GM12891 (cell line): ENCODE measurements at regions not wholly inside any gene's neighbourhood (a gene's known extent, or its start where the extent isn't known, plus 50 kb on each side); places are given as distances from the start of the nearest gene placed in this dataset.

Experiments
- DNase-seq: peaks from one replicate; pipeline ENCODE4 v3.0.0; 2011; ENCODE audit warnings: low spot score; ENCODE audit not compliant: insufficient read length
- FAIRE-seq: peaks from 2 replicates; lab custom pipeline; 2011; peaks lifted over from hg19 to GRCh38; lab: Jason Lieb, UNC
- PAX5 ChIP-seq: IDR thresholded peaks from 2 replicates; pipeline ENCODE4 v1.6.1; 2011; ENCODE audit warnings: low read length, moderate library complexity, mild to moderate bottlenecking; ENCODE audit not compliant: insufficient read depth, severe bottlenecking
- POLR2A ChIP-seq: IDR thresholded peaks from 2 replicates; pipeline ENCODE4 v1.6.1; 2011; ENCODE audit warnings: low read depth, low read length, control low read depth
- POLR2AphosphoS5 ChIP-seq: IDR thresholded peaks from 2 replicates; pipeline ENCODE4 v1.6.1; 2011; ENCODE audit warnings: low read depth, low read length, control low read depth
- POU2F2 ChIP-seq: IDR thresholded peaks from 2 replicates; pipeline ENCODE4 v1.6.1; 2011; ENCODE audit warnings: low read depth, mild to moderate bottlenecking, control low read depth, low read length, moderate library complexity
- SPI1 ChIP-seq: IDR thresholded peaks from 2 replicates; pipeline ENCODE4 v1.6.1; 2011; ENCODE audit warnings: low read depth, low read length, control low read depth
- TAF1 ChIP-seq: IDR thresholded peaks from 2 replicates; pipeline ENCODE4 v1.6.1; 2011; ENCODE audit warnings: low read depth, low read length, control low read depth

DNA sequence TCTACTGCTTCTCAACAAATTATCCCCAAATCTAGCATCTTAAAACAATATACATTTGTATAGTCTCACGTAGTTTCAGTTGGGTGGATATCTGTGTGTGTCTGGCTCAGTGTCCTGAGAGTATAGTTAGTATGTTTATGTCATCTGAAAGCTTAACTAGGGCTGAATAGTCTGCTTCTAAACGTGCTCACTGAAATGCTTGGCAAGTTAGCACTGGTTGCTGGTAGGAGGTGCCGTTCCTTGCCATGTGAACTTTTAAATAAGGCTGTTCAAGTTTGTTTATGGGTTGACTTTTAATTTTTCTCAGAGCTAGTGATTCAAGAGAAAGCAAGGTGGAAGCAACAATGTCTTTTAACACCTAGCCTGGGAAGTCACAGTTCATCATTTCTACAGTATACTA lies 1673.6 kb downstream of the PCDH7 start:
- DNase-seq (no peak), FAIRE-seq (no peak)
- no peak for TF ChIP-seq PAX5
- TF ChIP-seq POLR2AphosphoS5, result no peak
- no peak for TF ChIP-seq POU2F2
- TF ChIP-seq SPI1, result no peak
- TF ChIP-seq TAF1, result no peak
- no peak for TF ChIP-seq POLR2A

DNA sequence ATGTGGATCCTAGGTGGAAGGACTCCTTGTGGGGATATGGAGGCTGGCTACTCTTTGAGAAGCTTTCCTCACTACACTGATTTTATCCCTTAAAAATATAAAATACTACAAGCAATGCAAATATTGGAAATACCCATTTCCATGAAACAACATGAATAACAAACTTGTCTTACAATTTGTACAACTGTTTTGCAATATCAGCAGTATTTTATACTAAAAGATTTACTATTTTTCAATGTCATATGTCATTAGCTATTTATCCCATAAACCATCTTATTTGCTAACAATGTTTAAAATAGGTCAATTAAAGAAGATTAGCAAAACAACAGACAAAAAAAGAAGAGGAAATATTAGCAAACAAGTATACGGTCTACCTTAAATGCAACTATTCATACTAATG lies 1674.1 kb downstream of the PCDH7 start:
- FAIRE-seq, result no peak
- TF ChIP-seq POLR2A, result no peak
- TF ChIP-seq PAX5, result no peak
- no peak for TF ChIP-seq POLR2AphosphoS5
- no peak for TF ChIP-seq POU2F2
- no peak for TF ChIP-seq SPI1
- no peak for TF ChIP-seq TAF1
- no peak for DNase-seq

DNA sequence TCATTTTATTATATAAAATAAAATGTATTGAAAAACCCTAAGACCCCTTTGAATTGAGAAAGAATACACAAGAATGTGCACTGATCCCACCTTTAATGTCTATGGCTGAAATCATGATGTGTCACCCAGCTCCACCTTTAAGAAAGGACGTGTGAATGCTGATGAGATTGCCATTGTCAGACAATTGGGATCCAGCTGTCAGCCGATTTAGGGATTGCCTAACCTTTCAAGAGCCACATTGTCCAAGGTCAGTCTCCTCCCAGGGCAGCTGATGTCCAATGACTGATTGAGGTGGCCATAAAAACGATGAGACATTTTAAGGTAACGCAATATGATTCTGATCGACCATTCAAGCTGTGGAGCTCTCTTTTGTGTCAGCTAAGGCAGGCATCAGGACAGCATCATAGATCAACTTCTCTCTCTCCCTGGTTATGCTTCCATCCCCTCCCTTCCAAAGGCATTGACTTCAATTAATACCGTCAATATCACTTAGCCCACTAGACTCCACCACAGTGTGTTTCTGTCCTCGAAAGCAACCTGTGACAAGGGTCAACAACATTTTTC lies 1676.4 kb downstream of the PCDH7 start:
- FAIRE-seq (no peak), DNase-seq (no peak)
- no peak for TF ChIP-seq TAF1

DNA sequence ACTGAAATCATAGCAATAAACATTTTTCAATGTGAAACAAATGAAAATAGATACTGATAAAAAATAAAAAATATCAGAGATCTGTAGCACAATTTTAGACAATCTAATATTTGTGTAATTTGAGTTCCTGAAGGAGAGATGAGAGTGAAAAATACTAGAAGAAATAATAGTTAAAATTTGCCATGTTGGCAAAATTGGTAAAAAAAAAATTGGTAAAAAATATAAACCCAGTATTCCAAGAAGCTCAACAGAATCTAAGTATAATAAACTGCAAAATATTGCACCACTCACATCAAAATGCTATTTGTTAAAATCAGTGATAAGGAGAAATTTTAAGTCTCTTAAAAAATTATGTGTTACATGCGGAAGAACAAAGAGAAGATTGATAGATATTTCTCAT lies 1680.7 kb downstream of the PCDH7 start:
- DNase-seq (no peak), FAIRE-seq (no peak)
- TF ChIP-seq PAX5 (no peak), TAF1 (no peak), POLR2A (no peak), POLR2AphosphoS5 (no peak), SPI1 (no peak), POU2F2 (no peak)

DNA sequence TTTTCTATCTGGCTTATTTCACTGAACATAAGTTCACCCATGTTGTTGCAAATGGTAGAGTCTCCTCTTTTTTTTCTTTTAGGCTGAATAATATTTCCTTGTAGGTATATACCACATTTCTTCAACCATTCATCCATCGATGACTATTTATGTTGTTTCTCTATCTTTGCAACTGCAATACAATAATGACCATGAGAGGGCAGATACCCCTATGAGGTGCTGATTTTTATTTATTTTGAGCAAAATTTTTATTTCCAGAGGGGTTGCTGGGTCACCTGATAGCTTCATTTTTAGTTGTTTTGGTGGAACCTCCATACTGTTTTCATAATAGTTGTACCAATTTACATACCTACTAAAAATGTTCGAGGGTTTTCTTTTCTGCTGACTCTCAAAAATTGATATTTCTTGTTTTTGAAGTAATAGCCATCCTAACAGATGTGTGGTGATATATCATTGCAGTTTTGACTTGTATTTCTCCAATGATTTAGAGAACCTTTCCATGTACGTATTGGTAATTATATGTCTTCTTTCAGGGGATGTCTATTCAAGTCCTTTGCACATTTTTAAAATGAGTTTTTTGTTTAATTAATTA lies 1697.0 kb downstream of the PCDH7 start:
- FAIRE-seq (no peak), DNase-seq (no peak)
- TF ChIP-seq SPI1, result no peak
- TF ChIP-seq POLR2A, result no peak
- TF ChIP-seq POU2F2, result no peak
- TF ChIP-seq PAX5, result no peak
- TF ChIP-seq POLR2AphosphoS5, result no peak
- TF ChIP-seq TAF1, result no peak

DNA sequence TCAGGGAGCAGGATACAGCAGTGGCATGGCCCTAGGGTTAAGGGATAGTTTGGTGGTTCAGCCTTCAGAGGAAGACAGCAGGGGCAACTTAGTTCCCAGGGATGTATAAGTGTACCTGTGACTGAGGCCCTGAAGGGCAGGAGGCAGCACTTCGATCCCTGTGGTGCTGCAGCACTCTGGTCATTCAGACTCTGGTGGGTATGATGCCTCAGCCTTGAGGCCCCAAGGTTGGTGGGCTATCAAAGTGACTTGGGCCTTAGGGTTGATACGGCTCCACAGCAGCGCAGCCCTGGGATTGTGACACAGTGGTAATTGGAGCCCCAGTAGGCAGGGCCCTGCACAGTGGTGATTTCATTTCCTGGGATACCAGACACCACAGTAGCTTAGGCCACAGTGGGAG lies 1703.1 kb downstream of the PCDH7 start:
- DNase-seq, result no peak
- TF ChIP-seq PAX5, result no peak
- no peak for TF ChIP-seq POLR2AphosphoS5
- TF ChIP-seq POLR2A, result no peak
- TF ChIP-seq SPI1, result no peak
- no peak for TF ChIP-seq POU2F2
- no peak for TF ChIP-seq TAF1
- FAIRE-seq, result no peak

DNA sequence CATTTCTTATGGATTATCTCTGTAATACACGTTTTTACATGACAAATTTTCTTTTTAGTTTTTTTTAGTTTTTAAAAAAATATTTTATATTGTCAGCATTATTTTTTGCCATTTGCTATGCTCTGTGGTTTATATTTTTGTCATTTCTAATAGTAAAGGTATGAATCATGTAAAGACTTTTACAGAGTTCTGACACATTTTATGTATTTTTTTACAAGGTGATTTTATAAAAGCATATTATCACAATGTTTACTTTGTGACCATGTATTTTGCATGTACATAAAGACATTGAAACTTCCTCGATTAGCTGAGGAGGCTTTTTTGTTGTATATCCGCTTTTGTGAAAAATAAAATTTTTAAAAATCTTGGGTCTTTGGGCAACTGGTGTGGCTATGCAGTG lies 1705.1 kb downstream of the PCDH7 start:
- TF ChIP-seq TAF1 (no peak), POU2F2 (no peak), SPI1 (no peak), POLR2A (no peak), POLR2AphosphoS5 (no peak), PAX5 (no peak)
- no peak for DNase-seq
- FAIRE-seq, result no peak

DNA sequence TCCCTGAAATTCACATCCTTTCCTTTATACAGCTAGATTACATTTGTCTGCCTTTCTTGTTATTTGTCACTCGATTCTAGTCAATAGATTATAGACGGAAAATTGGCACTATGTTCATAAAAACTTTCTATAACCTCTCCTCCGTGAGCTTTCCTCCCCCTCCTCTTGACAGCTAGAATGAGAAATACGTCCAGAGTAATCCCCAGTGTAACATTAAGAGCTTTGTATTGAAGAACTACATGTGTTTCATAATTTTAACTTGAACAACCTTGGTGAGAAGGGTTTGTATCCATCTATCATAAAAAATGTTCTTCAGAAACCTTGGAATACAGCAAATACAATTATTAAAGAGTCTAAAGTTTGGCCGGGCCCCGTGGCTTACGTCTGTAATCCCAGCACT lies 1707.4 kb downstream of the PCDH7 start:
- no peak for DNase-seq
- TF ChIP-seq POLR2AphosphoS5 (no peak), POU2F2 (no peak), POLR2A (no peak), PAX5 (no peak), TAF1 (no peak), SPI1 (no peak)
- FAIRE-seq, result no peak

DNA sequence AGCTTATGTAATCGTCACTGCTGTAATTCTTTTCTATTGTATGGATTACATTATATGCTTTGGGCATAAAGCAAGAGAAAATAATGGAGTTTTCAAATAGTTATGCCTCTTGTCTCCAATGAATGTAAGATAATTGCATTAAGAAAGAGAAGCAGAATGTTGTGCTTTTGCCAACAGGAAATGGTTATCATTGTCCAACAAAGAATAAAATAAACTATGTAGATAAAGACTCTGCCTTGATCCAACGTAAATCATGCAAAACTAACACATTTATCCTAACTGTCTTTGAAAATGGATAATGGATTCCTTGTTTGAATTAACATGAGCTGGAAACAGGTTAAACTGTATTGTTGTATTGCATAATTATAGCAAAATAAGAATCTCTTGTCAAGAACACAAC lies 1709.0 kb downstream of the PCDH7 start:
- no peak for FAIRE-seq
- no peak for DNase-seq
- TF ChIP-seq POLR2A (no peak), POU2F2 (no peak)

DNA sequence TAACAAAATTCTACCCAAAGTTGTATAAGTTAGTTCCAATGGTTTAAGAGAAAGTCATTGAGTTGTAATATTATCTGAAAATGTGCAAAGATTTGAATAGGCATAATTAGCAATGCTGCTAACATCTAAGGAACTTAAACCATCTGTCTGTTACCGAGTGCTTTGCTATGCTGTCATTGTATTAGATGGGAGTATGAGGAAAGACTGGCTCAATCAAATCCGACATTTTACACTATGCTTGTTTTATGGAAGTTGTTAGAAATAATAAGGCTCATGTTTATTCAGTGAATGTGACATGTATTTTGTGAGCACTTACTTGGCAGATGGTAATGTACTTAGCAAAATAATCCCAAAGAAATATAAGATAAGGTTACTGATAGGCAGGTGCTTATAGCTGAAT lies 1715.1 kb downstream of the PCDH7 start:
- TF ChIP-seq POLR2A (no peak), SPI1 (no peak)
- FAIRE-seq (no peak), DNase-seq (no peak)
